Gastroesophageal sphincter (tissue), 3 donors: ENCODE measurements at regions not wholly inside any gene's neighbourhood (a gene's known extent, or its start where the extent isn't known, plus 50 kb on each side); places are given as distances from the start of the nearest gene placed in this dataset.

Experiments
- CTCF ChIP-seq, 4 experiments: fragments of 200-600 bp in 2 of 4; fragments of 450-650 bp in 2 of 4; sonication (generic) in 1 of 4; IDR thresholded peaks; one replicate each; pipeline ENCODE4 v1.5.1; 2017 to 2019; ENCODE audit warnings: antibody characterized with exemption in 4 of 4, mild to moderate bottlenecking in 2 of 4, moderate library complexity in 2 of 4
- EP300 ChIP-seq: sonication (generic); formaldehyde crosslinking; IDR thresholded peaks from one replicate; pipeline ENCODE4 v1.6.1; 2017; ENCODE audit warnings: antibody characterized with exemption, mild to moderate bottlenecking
- POLR2A ChIP-seq, 2 donors: fragments of 450-650 bp; IDR thresholded peaks; one replicate each; pipeline ENCODE4 v1.6.1; 2017; ENCODE audit warnings: antibody characterized with exemption in 2 of 2, mild to moderate bottlenecking in 2 of 2, moderate library complexity in 1 of 2

- TF ChIP-seq CTCF (IDR thresholded peaks at IDR 0.05) (no peak), POLR2A (IDR thresholded peaks at IDR 0.05) (no peak), EP300 (no peak)
These were observed 279.6 kb downstream of the SLC4A3 start for GRCh38 chr2:219907011-219907365.
